ENCODE measurements at regions not wholly inside any gene's neighbourhood (a gene's known extent, or its start where the extent isn't known, plus 50 kb on each side); places are given as distances from the start of the nearest gene placed in this dataset.

DNA sequence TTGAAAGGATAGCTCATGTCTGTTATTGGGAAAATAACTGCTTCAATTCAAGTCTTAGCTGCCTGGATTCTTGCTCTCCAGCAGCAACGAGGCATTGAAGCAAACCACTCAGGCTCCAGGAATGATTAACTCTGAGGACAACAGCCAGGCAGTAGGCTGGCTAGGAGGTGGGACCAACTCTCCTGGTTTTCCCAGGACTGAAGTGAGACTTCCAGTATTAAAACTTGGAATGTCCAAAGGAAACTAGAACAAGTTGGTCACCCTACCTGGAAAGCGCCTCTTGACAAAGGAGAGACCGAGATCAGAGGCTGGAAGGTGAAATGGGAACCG, 100.7 kb downstream of the SALL1 start (continued):
- TF ChIP-seq, protein P1, sequence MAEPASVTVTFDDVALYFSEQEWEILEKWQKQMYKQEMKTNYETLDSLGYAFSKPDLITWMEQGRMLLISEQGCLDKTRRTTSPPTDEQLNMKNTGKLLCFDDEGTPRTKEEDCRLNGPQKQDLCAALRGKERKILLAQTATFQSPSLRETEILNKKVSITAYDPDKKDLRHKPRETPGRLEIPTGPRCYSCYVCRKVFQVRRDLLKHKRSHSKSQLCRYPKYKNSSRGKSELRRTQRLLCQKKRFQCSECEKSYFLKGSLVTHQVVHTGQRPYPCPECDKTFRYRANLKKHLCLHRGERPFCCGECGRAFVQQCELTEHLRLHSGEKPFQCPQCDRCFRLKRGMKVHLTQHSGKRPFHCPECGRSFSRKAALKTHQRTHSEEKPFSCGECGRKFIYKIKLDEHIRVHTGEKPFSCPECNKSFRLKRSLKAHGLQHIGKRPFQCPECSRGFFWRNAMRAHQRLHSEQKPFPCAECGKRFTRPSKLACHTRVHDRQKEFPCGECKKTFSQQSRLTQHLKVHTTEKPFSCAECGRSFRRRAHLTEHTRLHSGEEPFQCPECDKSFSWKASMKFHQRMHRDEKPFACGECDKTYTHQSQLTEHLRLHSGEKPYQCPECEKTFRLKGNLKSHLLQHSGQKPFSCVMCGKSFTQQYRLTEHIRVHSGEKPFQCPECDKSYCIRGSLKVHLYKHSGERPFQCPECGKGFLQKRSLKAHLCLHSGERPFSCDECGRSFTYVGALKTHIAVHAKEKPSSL (CRISPR knock-in tag; conservative IDR thresholded peaks at IDR 0.05): no peak
- TF ChIP-seq, protein P2, sequence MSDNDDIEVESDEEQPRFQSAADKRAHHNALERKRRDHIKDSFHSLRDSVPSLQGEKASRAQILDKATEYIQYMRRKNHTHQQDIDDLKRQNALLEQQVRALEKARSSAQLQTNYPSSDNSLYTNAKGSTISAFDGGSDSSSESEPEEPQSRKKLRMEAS (CRISPR knock-in tag; IDR thresholded peaks at IDR 0.05): no peak
- TF ChIP-seq NR3C1 (CRISPR knock-in tag; conservative IDR thresholded peaks at IDR 0.05; ENCODE audit: low read depth): no peak
- TF ChIP-seq, protein P3, sequence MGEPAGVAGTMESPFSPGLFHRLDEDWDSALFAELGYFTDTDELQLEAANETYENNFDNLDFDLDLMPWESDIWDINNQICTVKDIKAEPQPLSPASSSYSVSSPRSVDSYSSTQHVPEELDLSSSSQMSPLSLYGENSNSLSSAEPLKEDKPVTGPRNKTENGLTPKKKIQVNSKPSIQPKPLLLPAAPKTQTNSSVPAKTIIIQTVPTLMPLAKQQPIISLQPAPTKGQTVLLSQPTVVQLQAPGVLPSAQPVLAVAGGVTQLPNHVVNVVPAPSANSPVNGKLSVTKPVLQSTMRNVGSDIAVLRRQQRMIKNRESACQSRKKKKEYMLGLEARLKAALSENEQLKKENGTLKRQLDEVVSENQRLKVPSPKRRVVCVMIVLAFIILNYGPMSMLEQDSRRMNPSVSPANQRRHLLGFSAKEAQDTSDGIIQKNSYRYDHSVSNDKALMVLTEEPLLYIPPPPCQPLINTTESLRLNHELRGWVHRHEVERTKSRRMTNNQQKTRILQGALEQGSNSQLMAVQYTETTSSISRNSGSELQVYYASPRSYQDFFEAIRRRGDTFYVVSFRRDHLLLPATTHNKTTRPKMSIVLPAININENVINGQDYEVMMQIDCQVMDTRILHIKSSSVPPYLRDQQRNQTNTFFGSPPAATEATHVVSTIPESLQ (CRISPR knock-in tag; IDR thresholded peaks at IDR 0.05): no peak
- no peak for TF ChIP-seq ELF4 (CRISPR knock-in tag; IDR thresholded peaks at IDR 0.05; ENCODE audit: low read depth)
- TF ChIP-seq, protein P4, sequence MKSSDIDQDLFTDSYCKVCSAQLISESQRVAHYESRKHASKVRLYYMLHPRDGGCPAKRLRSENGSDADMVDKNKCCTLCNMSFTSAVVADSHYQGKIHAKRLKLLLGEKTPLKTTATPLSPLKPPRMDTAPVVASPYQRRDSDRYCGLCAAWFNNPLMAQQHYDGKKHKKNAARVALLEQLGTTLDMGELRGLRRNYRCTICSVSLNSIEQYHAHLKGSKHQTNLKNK (CRISPR knock-in tag; IDR thresholded peaks at IDR 0.05): no peak
- no peak for TF ChIP-seq ZNF121 (CRISPR knock-in tag; IDR thresholded peaks at IDR 0.05)
- no peak for TF ChIP-seq ZNF416 (CRISPR knock-in tag; IDR thresholded peaks at IDR 0.05)
- TF ChIP-seq, protein P5, sequence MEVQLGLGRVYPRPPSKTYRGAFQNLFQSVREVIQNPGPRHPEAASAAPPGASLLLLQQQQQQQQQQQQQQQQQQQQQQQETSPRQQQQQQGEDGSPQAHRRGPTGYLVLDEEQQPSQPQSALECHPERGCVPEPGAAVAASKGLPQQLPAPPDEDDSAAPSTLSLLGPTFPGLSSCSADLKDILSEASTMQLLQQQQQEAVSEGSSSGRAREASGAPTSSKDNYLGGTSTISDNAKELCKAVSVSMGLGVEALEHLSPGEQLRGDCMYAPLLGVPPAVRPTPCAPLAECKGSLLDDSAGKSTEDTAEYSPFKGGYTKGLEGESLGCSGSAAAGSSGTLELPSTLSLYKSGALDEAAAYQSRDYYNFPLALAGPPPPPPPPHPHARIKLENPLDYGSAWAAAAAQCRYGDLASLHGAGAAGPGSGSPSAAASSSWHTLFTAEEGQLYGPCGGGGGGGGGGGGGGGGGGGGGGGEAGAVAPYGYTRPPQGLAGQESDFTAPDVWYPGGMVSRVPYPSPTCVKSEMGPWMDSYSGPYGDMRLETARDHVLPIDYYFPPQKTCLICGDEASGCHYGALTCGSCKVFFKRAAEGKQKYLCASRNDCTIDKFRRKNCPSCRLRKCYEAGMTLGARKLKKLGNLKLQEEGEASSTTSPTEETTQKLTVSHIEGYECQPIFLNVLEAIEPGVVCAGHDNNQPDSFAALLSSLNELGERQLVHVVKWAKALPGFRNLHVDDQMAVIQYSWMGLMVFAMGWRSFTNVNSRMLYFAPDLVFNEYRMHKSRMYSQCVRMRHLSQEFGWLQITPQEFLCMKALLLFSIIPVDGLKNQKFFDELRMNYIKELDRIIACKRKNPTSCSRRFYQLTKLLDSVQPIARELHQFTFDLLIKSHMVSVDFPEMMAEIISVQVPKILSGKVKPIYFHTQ (CRISPR knock-in tag; IDR thresholded peaks at IDR 0.05): no peak

DNA sequence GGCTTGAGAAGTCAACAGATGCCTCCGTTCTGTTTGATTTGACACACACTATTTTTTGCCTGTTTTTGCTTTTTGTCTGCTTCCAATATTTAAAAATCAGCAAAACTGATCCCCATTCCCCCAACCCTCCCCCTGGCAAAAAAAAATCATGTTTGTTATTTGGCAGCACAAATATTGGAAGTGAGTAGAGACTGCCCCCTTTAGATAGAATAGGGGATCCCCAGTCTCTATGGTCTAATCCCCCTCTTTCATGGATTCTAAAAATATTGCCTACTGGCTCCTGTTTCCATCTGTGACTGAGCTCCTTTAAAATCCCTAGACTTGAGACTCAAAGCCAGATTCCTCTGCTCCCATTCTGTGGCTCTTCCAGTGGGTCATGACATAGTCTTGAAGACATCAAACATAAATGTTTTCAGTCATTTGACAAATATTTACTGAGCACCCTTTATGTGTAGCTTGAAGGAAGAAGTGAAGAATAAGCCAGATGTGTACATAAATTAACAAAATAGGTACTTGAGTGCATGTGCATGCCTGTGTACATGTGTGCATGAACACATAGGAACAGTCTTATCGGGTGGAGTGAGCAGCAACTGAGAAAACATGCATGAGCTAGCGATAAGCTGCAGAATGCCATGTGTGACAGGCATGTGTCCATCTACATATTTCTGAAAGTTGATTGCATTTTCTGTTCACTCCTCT, 101.2 kb downstream of the SALL1 start:
- DNase-seq (ENCODE audit: low spot score) (no peak), ATAC-seq (no peak; the same call in 1 of the 2 replicates)
- Mint-ChIP-seq H3K4me3 (no peak overlapping the region), H3K9me3 (peaks cover 10% of the 10 kb centered on the region; the same call in 1 of the 2 replicates), H3K36me3 (no peaks in the 10 kb centered on the region), H3K27me3 (ENCODE audit: low read depth) (no peaks in the 10 kb centered on the region), H3K4me1 (peaks cover 9% of the 10 kb centered on the region; the same call in 1 of the 2 replicates), H3K27ac (no peak overlapping the region)
- ChIA-PET POLR2A (no interaction called here), CTCF (interaction anchor here (0.9 to 4.5 kb wide), 14 partner anchors 10 to 308 kb away, joined by 3 to 23 read pairs (median 4); partner anchors contain the start of gene CYLD)
- TF ChIP-seq, protein P6, sequence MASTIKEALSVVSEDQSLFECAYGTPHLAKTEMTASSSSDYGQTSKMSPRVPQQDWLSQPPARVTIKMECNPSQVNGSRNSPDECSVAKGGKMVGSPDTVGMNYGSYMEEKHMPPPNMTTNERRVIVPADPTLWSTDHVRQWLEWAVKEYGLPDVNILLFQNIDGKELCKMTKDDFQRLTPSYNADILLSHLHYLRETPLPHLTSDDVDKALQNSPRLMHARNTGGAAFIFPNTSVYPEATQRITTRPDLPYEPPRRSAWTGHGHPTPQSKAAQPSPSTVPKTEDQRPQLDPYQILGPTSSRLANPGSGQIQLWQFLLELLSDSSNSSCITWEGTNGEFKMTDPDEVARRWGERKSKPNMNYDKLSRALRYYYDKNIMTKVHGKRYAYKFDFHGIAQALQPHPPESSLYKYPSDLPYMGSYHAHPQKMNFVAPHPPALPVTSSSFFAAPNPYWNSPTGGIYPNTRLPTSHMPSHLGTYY (CRISPR knock-in tag; IDR thresholded peaks at IDR 0.05): no peak
- TF ChIP-seq, protein P7, sequence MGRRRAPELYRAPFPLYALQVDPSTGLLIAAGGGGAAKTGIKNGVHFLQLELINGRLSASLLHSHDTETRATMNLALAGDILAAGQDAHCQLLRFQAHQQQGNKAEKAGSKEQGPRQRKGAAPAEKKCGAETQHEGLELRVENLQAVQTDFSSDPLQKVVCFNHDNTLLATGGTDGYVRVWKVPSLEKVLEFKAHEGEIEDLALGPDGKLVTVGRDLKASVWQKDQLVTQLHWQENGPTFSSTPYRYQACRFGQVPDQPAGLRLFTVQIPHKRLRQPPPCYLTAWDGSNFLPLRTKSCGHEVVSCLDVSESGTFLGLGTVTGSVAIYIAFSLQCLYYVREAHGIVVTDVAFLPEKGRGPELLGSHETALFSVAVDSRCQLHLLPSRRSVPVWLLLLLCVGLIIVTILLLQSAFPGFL (CRISPR knock-in tag; IDR thresholded peaks at IDR 0.05; ENCODE audit: borderline replicate concordance): no peak
- TF ChIP-seq ZNF121 (CRISPR knock-in tag; IDR thresholded peaks at IDR 0.05) (no peak), NR2C2 (CRISPR knock-in tag; IDR thresholded peaks at IDR 0.05) (no peak)
- TF ChIP-seq, protein P8, sequence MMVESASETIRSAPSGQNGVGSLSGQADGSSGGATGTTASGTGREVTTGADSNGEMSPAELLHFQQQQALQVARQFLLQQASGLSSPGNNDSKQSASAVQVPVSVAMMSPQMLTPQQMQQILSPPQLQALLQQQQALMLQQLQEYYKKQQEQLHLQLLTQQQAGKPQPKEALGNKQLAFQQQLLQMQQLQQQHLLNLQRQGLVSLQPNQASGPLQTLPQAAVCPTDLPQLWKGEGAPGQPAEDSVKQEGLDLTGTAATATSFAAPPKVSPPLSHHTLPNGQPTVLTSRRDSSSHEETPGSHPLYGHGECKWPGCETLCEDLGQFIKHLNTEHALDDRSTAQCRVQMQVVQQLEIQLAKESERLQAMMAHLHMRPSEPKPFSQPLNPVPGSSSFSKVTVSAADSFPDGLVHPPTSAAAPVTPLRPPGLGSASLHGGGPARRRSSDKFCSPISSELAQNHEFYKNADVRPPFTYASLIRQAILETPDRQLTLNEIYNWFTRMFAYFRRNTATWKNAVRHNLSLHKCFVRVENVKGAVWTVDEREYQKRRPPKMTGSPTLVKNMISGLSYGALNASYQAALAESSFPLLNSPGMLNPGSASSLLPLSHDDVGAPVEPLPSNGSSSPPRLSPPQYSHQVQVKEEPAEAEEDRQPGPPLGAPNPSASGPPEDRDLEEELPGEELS (CRISPR knock-in tag; IDR thresholded peaks at IDR 0.05): no peak
- TF ChIP-seq, protein P4 (CRISPR knock-in tag; IDR thresholded peaks at IDR 0.05): no peak

Data from WTC11 (cell line).